CD14-positive monocyte (primary cell): ENCODE measurements at regions not wholly inside any gene's neighbourhood (a gene's known extent, or its start where the extent isn't known, plus 50 kb on each side); places are given as distances from the start of the nearest gene placed in this dataset.

Experiments
- DNase-seq, 3 donors: peaks; one replicate each; pipeline ENCODE4 v3.0.0-alpha.2; 2011 to 2022
- H2AFZ ChIP-seq: 2 replicates; pipeline ENCODE4 v1.6.0; 2012; ENCODE audit warnings: mild to moderate bottlenecking, low read depth, low read length, inconsistent platforms; ENCODE audit not compliant: insufficient read depth, poor library complexity, severe bottlenecking
- H3K27ac ChIP-seq, 2 donors: 1 replicate in 1 of 2; 2 replicates in 1 of 2; pipeline ENCODE4 v1.5.1; 2012 to 2013; ENCODE audit warnings: low read length in 2 of 2, control low read depth in 1 of 2, inconsistent platforms in 1 of 2, low read depth in 1 of 2, mild to moderate bottlenecking in 1 of 2
- H3K27me3 ChIP-seq, 2 donors: one replicate each; pipeline versions ENCODE4 v1.6.0 to v1.6.1; 2011 to 2013; ENCODE audit warnings: low read length in 2 of 2; ENCODE audit not compliant: control insufficient read depth in 2 of 2, insufficient read depth in 2 of 2
- H3K36me3 ChIP-seq, 2 donors: replicated peaks in 1 of 2; 1 replicate in 1 of 2; 2 replicates in 1 of 2; pipeline versions ENCODE4 v1.5.1 to v1.6.1; 2012 to 2013; ENCODE audit warnings: low read length in 2 of 2, control low read depth in 1 of 2, inconsistent platforms in 1 of 2, mild to moderate bottlenecking in 1 of 2; ENCODE audit not compliant: insufficient read depth in 2 of 2, control insufficient read depth in 1 of 2
- H3K4me1 ChIP-seq, 2 donors: 1 replicate in 1 of 2; 2 replicates in 1 of 2; pipeline versions ENCODE4 v1.5.1 to v1.6.1; 2012 to 2013; ENCODE audit warnings: low read length in 2 of 2, control low read depth in 1 of 2, inconsistent platforms in 1 of 2, mild to moderate bottlenecking in 1 of 2, moderate library complexity in 1 of 2; ENCODE audit not compliant: insufficient read depth in 2 of 2, control insufficient read depth in 1 of 2
- H3K4me2 ChIP-seq: replicated peaks from 2 replicates; pipeline ENCODE3; 2012; ENCODE audit warnings: low read length, moderate library complexity, mild to moderate bottlenecking; ENCODE audit not compliant: poor library complexity, severe bottlenecking; ENCODE audit errors: extremely low read depth
- H3K4me3 ChIP-seq, 3 experiments: fragments of 200-600 bp in 1 of 3; sonication (generic) in 1 of 3; replicated peaks in 1 of 3; 1 replicate in 2 of 3; 2 replicates in 1 of 3; pipeline ENCODE4 v1.5.1; 2011 to 2013; ENCODE audit warnings: low read length in 3 of 3, mild to moderate bottlenecking in 3 of 3, control low read depth in 2 of 3, low read depth in 2 of 3, inconsistent platforms in 1 of 3, moderate library complexity in 1 of 3
- H3K79me2 ChIP-seq: 2 replicates; pipeline ENCODE4 v1.6.0; 2012; ENCODE audit warnings: mild to moderate bottlenecking, control low read depth, inconsistent platforms, low read length, moderate library complexity; ENCODE audit not compliant: insufficient read depth
- H3K9ac ChIP-seq: 2 replicates; pipeline ENCODE4 v1.6.0; 2017; ENCODE audit warnings: low read length, mild to moderate bottlenecking; ENCODE audit not compliant: insufficient read depth, poor library complexity, severe bottlenecking
- H3K9me3 ChIP-seq, 2 donors: replicated peaks in 1 of 2; 1 replicate in 1 of 2; 2 replicates in 1 of 2; pipeline versions ENCODE4 v1.5.1 to v1.6.1; 2012 to 2013; ENCODE audit warnings: low read length in 2 of 2, control low read depth in 1 of 2; ENCODE audit not compliant: control insufficient read depth in 1 of 2, insufficient read depth in 1 of 2
- H4K20me1 ChIP-seq: 2 replicates; pipeline ENCODE4 v1.6.0; 2012; ENCODE audit warnings: mild to moderate bottlenecking, low read length, control low read depth, moderate library complexity; ENCODE audit not compliant: insufficient read depth
- H3K27ac Mint-ChIP-seq, 7 donors: one replicate each; pipeline ENCODE4 v1.8.0; 2020; ENCODE audit warnings: mild to moderate bottlenecking in 7 of 7, mixed read lengths in 7 of 7, moderate library complexity in 6 of 7, inconsistent platforms in 2 of 7
- H3K27me3 Mint-ChIP-seq, 3 donors: one replicate each; pipeline ENCODE4 v1.8.0; 2021 to 2022; ENCODE audit warnings: low read depth in 3 of 3, mild to moderate bottlenecking in 3 of 3, mixed read lengths in 3 of 3, moderate library complexity in 3 of 3, inconsistent platforms in 1 of 3
- H3K36me3 Mint-ChIP-seq, 2 donors: one replicate each; pipeline ENCODE4 v1.8.0; 2020; ENCODE audit warnings: mixed read lengths in 2 of 2, inconsistent platforms in 1 of 2, mild to moderate bottlenecking in 1 of 2
- H3K4me1 Mint-ChIP-seq: one replicate; pipeline ENCODE4 v1.8.0; 2020; ENCODE audit warnings: mild to moderate bottlenecking, mixed read lengths
- H3K4me3 Mint-ChIP-seq, 2 donors: one replicate each; pipeline ENCODE4 v1.8.0; 2020; ENCODE audit warnings: mild to moderate bottlenecking in 2 of 2, mixed read lengths in 2 of 2, moderate library complexity in 1 of 2
- H3K9me3 Mint-ChIP-seq, 7 donors: one replicate each; pipeline ENCODE4 v1.8.0; 2020 to 2022; ENCODE audit warnings: mixed read lengths in 7 of 7, mild to moderate bottlenecking in 6 of 7, moderate library complexity in 6 of 7, inconsistent platforms in 2 of 7
- WGBS: methylation state at CpG from one replicate; pipeline ENCODE4 v1.1.5; 2013; ENCODE audit warnings: missing lambda C conversion rate; ENCODE audit not compliant: insufficient coverage; 5-methylcytosine and 5-hydroxymethylcytosine counted together
- intact Hi-C, 2 donors: fragments of 100-400 bp; cut with micrococcal nuclease; formaldehyde crosslinking; loops; one replicate each; pipeline versions ENCODE4 v1.15.0 to v1.15.1; 2023
- TF ChIP-seq, protein P1 (sequence below): fragments of 200-600 bp; IDR thresholded peaks from one replicate; pipeline ENCODE4 v1.8.0; 2022; ENCODE audit warnings: antibody characterized with exemption, mild to moderate bottlenecking

DNA sequence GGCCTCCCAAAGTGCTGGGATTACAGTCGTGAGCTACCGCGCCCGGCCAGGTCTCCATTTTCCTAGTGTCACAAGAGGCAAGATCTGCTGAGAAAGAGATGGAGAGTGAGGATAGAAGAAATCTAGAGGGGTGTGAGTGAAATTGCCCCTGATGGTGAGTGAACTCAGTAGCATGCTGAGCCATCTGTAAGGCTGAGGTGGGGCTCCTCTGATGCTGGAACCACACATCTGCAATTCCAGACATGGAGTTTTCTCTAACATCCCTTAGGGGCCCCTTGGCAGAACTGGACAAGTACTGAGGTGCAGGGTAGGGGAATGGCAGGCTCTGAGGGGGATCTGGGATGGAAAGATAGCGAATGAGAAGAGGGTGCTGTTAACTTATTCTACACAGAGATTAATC lies 72.0 kb upstream of the FER start:
- H3K27ac Mint-ChIP-seq, result no peak overlapping the region
- Histone ChIP-seq H3K4me3 (no peak overlapping the region), H4K20me1 (no peaks in the 10 kb centered on the region), H3K79me2 (no peaks in the 10 kb centered on the region), H3K27ac (no peak overlapping the region), H3K9me3 (no peaks in the 10 kb centered on the region), H3K4me1 (peaks cover 0 to 4% of the 10 kb centered on the region in 2 donors), H2AFZ (no peak overlapping the region), H3K9ac (no peak overlapping the region), H3K27me3 (no peaks in the 10 kb centered on the region), H3K36me3 (no peaks in the 10 kb centered on the region), H3K4me2 (no peak overlapping the region)
- no peaks in the 10 kb centered on the region for H3K36me3 Mint-ChIP-seq
- 96% methylated on average over 4 of the region's 5 CpGs for WGBS
- no peak for DNase-seq
- H3K4me3 Mint-ChIP-seq, result no peak overlapping the region
- peaks cover 0 to 4% (median 4%) of the 10 kb centered on the region in 3 donors for H3K27me3 Mint-ChIP-seq
- peaks cover 0 to 2% (median 0%) of the 10 kb centered on the region in 7 donors for H3K9me3 Mint-ChIP-seq
- intact Hi-C loops, result no loop called here
- TF ChIP-seq, protein P1, sequence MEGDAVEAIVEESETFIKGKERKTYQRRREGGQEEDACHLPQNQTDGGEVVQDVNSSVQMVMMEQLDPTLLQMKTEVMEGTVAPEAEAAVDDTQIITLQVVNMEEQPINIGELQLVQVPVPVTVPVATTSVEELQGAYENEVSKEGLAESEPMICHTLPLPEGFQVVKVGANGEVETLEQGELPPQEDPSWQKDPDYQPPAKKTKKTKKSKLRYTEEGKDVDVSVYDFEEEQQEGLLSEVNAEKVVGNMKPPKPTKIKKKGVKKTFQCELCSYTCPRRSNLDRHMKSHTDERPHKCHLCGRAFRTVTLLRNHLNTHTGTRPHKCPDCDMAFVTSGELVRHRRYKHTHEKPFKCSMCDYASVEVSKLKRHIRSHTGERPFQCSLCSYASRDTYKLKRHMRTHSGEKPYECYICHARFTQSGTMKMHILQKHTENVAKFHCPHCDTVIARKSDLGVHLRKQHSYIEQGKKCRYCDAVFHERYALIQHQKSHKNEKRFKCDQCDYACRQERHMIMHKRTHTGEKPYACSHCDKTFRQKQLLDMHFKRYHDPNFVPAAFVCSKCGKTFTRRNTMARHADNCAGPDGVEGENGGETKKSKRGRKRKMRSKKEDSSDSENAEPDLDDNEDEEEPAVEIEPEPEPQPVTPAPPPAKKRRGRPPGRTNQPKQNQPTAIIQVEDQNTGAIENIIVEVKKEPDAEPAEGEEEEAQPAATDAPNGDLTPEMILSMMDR, result no peak
- H3K4me1 Mint-ChIP-seq, result peaks cover 8% of the 10 kb centered on the region

DNA sequence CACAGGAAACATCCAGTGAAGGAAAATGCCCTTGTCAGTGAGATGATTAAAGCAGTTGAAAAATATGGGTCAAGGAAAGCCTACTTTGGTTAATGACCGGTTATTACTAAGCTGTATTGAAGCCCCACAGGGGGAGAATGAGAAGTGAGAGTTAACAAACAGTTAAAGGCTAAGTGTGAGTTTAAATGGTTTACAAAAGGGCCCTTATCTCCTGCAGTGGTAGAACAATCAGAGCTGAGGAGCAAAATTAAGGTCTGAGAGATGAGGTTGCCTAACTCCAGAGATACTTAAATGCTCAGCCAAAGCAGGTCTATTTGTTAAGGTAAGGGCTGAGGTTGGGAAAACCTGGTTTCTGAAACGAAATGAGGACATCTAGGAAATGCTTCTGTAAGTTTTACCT lies 75.1 kb upstream of the FER start:
- no peak overlapping the region for H3K27ac Mint-ChIP-seq
- no peak overlapping the region for H3K9ac ChIP-seq
- no peaks in the 10 kb centered on the region for H3K36me3 Mint-ChIP-seq
- no peak for DNase-seq
- H2AFZ ChIP-seq, result no peak overlapping the region
- peaks cover 0 to 2% (median 0%) of the 10 kb centered on the region in 3 donors for H3K27me3 Mint-ChIP-seq
- no peaks in the 10 kb centered on the region for H3K4me1 ChIP-seq
- H3K36me3 ChIP-seq, result no peaks in the 10 kb centered on the region
- no peaks in the 10 kb centered on the region for H3K79me2 ChIP-seq
- no peak overlapping the region for H3K4me3 Mint-ChIP-seq
- no peak overlapping the region for H3K27ac ChIP-seq
- intact Hi-C loops, result no loop called here
- H4K20me1 ChIP-seq, result no peaks in the 10 kb centered on the region
- no peaks in the 10 kb centered on the region for H3K9me3 ChIP-seq
- H3K4me2 ChIP-seq, result no peak overlapping the region
- no peaks in the 10 kb centered on the region for H3K4me1 Mint-ChIP-seq
- no peaks in the 10 kb centered on the region for H3K27me3 ChIP-seq
- no peak overlapping the region for H3K4me3 ChIP-seq
- 86% methylated on average over 2 of the region's 2 CpGs for WGBS
- TF ChIP-seq, protein P1, result no peak
- peaks cover 0 to 2% (median 0%) of the 10 kb centered on the region in 7 donors for H3K9me3 Mint-ChIP-seq
